Body of pancreas (tissue), 4 donors: ENCODE measurements at regions not wholly inside any gene's neighbourhood (a gene's known extent, or its start where the extent isn't known, plus 50 kb on each side); places are given as distances from the start of the nearest gene placed in this dataset.

ENCODE experiments used
- POLR2A ChIP-seq, 3 donors: fragments of 450-650 bp; IDR thresholded peaks; one replicate each; pipeline ENCODE4 v1.6.1; 2016; ENCODE audit warnings: antibody characterized with exemption in 3 of 3, mild to moderate bottlenecking in 2 of 3
- TF ChIP-seq, protein P1 (sequence below), 7 experiments: fragments of 450-650 bp in 4 of 7; fragments of 200-600 bp in 3 of 7; sonication (generic) in 3 of 7; IDR thresholded peaks; one replicate each; pipeline ENCODE4 v1.5.1; 2016 to 2019; ENCODE audit warnings: antibody characterized with exemption in 7 of 7

DNA sequence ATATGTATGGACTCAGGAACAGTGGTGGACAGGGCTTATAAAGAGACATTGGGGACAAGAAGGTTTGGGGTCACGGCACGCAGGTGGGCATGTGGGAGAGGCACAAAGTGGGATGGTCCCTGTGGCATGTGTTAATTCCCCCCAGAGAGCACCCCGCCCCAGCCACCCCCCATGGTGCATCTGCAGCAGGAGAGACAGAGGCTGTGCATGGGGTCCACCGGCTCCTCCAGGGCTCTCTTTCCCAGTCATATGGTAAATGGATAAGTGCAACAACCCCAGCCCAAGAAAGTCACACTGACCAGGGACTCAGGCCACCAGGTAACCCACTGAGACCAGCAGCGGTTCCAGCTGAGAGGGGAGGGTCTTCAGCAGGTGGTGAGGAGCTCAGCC lies 242.1 kb downstream of the BCL11B start:
- TF ChIP-seq, protein P1, sequence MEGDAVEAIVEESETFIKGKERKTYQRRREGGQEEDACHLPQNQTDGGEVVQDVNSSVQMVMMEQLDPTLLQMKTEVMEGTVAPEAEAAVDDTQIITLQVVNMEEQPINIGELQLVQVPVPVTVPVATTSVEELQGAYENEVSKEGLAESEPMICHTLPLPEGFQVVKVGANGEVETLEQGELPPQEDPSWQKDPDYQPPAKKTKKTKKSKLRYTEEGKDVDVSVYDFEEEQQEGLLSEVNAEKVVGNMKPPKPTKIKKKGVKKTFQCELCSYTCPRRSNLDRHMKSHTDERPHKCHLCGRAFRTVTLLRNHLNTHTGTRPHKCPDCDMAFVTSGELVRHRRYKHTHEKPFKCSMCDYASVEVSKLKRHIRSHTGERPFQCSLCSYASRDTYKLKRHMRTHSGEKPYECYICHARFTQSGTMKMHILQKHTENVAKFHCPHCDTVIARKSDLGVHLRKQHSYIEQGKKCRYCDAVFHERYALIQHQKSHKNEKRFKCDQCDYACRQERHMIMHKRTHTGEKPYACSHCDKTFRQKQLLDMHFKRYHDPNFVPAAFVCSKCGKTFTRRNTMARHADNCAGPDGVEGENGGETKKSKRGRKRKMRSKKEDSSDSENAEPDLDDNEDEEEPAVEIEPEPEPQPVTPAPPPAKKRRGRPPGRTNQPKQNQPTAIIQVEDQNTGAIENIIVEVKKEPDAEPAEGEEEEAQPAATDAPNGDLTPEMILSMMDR (IDR thresholded peaks at IDR 0.05): no peak
- no peak for TF ChIP-seq POLR2A (IDR thresholded peaks at IDR 0.05)
